ENCODE measurements at regions not wholly inside any gene's neighbourhood (a gene's known extent, or its start where the extent isn't known, plus 50 kb on each side); places are given as distances from the start of the nearest gene placed in this dataset.

DNA sequence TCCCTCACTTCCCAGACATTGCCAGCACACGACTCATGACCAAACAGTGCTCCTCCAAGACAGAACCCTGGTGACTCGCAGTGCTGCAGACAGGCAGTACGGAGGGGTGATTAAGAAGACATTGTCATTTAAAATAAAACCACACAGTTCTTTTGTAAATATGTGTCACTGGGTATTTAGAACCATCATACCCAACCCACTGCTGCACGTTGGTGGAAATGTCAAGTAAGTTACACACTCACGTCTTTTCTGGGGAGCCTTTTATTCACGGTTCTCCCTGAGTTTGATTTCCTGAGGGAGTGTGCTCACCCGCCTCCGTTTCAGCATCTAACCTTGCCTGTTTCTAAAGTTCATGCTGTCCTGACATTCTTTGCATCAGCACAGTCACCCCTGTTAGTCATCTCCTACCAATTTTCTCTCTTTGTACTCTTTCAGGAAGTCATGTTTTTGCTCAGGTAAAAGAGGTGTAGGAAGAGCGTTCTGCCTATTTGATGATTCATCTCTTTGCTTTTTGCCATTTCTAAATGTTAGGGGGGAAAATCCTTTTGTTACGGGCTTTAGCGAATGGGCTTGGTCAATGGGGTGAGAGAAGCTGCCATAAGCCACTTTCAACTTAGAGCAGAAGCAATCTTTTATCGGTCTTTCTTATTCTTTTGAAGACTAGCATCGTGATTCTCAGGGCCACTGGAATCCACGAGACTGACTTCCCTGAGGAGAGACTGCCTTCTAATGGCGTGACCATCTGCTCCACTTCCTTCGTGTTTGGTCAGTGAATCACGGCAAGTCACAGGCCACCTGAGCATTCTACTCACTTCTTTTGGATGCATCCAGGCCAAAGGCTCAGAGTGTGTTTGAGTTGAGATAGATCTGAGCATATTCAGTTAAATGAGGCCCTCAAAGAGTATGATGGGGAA, 512.8 kb upstream of the JARID2 start:
- ATAC-seq (peak; percentile 52), DNase-seq (no peak)
- H3K27ac Mint-ChIP-seq: peak overlapping the region; percentile 68
- peak overlapping the region; percentile 61 for H3K4me3 Mint-ChIP-seq
- H3K27me3 Mint-ChIP-seq: no peaks in the 10 kb centered on the region
- peaks cover 44% of the 10 kb centered on the region for H3K4me1 Mint-ChIP-seq
- no peaks in the 10 kb centered on the region for H3K9me3 ChIP-seq (ENCODE audit: control insufficient read depth, low read length, poor library complexity, severe bottlenecking)
- H3K36me3 Mint-ChIP-seq (ENCODE audit: low read depth): no peaks in the 10 kb centered on the region

DNA sequence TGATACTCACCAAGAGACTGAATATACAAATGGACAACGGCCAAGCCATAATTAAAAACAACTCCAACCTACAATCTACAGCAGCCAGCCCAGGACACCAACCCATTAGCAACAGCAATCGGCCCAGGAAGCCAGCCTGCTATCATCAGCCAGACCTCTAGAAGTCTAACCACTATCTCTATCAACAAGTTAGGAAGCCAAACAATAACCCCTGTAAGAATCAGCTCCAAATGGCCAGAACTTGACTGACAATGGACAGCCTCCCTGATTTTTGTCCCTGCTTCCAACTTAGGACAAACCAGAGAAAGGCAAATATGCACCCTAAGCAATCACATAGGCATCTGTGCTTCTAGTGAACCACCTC, 511.8 kb upstream of the JARID2 start:
- H3K9me3 ChIP-seq (ENCODE audit: control insufficient read depth, low read length, poor library complexity, severe bottlenecking): no peaks in the 10 kb centered on the region
- Mint-ChIP-seq H3K4me3 (no peak overlapping the region), H3K27ac (no peak overlapping the region), H3K36me3 (ENCODE audit: low read depth) (no peaks in the 10 kb centered on the region), H3K27me3 (no peaks in the 10 kb centered on the region), H3K4me1 (peaks cover 43% of the 10 kb centered on the region)
- DNase-seq (no peak), ATAC-seq (no peak)

DNA sequence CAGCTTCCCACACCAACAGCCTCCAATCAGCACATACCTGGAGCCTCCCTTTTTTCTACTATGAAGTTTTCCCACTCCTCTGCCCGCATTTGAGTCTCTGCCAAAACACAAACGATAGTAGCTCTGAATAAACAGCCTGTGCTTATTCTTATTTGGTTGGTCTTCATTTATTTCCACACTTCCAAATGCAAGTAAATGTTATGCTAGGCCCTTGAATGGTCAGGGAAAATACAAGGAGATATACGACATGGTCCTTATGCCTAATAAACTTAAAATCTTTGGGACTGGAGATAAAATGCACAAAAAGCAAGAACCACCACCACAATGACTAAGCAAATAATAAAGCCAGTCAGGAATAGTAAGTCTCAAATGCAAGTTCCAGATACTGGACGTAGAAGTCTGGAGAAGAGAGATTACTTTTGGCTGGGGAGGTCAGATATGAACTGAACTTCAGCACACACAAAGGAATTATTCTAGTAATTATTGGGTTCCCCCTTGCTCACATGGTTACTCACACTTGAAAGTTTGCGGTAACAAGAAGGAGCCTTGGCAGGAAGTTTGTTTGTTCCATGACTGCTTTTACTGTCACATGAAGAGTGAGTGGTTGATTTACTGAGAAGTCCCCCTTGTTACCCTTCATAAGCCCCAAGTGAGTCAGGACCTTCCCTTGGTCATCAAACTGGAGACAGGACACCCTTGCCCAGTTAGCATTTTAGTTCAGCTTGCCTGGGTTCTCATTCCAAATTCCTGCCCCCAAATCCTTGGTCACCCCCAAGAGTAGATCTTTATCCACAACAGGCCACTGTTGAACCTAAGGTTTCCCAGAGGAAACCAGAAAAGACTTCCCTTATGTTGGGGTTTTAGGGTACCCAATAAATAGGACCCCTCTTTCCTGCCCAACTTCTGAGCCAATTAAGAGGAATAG, 511.2 kb upstream of the JARID2 start:
- H3K9me3 ChIP-seq (ENCODE audit: control insufficient read depth, low read length, poor library complexity, severe bottlenecking): no peaks in the 10 kb centered on the region
- Mint-ChIP-seq H3K27me3 (no peaks in the 10 kb centered on the region), H3K36me3 (ENCODE audit: low read depth) (no peaks in the 10 kb centered on the region), H3K27ac (peak overlapping the region; percentile 43), H3K4me1 (peaks cover 38% of the 10 kb centered on the region), H3K4me3 (no peak overlapping the region)
- ATAC-seq (peak; percentile 79), DNase-seq (no peak)

DNA sequence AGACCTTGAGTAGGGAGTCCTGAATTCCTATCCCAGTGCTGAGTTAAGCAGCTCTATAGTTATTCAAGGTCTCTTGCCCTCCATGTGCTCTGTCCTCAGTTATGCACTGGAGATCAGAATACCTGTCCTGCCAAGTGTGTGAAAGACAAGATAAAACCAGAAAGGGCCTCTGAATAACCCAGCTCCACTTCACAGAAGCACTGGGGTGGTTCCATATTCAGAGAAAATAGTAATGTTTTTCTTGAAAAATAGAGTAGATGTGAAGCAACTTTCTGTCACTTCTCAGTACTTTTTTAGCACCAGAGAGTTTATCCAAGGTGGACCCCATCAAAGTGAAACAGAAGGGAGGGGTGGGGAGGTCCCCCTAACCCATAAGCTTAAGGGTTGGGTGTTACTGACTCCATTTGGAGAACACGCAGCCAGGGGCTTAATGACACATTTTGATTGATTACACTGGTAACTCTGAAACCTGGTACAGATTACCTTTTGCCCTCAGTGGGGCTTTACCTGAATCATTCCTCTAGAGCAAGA, 509.8 kb upstream of the JARID2 start:
- no peak for DNase-seq
- ATAC-seq: no peak
- H3K36me3 Mint-ChIP-seq (ENCODE audit: low read depth): no peaks in the 10 kb centered on the region
- no peaks in the 10 kb centered on the region for H3K27me3 Mint-ChIP-seq
- H3K27ac Mint-ChIP-seq: peak overlapping the region; percentile 29
- H3K4me3 Mint-ChIP-seq: no peak overlapping the region
- no peaks in the 10 kb centered on the region for H3K9me3 ChIP-seq (ENCODE audit: control insufficient read depth, low read length, poor library complexity, severe bottlenecking)
- H3K4me1 Mint-ChIP-seq: peaks cover 35% of the 10 kb centered on the region

DNA sequence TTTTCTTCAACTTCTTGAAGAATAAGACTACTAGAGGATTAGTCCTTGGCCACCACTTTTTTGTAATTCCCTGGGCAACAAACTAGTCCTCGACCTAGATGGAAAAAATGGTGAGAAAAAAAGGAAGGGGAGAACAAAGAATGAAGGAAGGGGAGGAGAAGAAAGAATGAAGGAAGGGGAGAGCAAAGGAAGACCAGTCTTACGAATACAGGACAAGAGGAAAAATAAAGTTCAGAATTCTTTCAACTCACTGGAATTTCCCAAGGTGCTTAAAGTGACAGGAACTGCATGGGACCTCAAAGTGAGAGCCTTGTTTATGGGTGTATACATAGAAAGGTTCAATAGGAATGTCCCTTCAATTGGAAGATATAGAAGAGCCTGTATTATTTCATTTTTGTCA, 509.3 kb upstream of the JARID2 start:
- no peaks in the 10 kb centered on the region for H3K27me3 Mint-ChIP-seq
- no peak overlapping the region for H3K4me3 Mint-ChIP-seq
- H3K27ac Mint-ChIP-seq: peak overlapping the region; percentile 29
- ATAC-seq (no peak), DNase-seq (no peak)
- H3K36me3 Mint-ChIP-seq (ENCODE audit: low read depth): no peaks in the 10 kb centered on the region
- H3K9me3 ChIP-seq (ENCODE audit: control insufficient read depth, low read length, poor library complexity, severe bottlenecking): no peaks in the 10 kb centered on the region
- H3K4me1 Mint-ChIP-seq: peaks cover 32% of the 10 kb centered on the region

DNA sequence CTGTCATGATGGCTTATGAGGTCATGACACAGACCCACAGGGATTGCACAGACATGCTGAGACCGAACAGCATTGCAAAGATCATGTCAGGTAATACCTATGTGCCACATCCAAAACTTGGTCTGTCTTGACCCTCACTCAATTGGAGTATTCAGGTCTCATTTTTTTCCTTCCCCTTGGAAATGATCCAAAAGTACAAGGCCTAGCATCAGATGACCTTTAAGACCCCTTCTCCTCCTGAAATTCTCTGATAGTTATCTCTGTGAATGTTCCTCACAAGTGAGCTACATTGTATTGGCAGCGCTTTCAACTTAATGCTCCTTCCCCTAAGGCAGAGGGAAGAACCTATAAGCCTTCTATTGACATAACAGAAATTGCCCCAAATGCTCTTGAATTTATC, 507.4 kb upstream of the JARID2 start:
- no peaks in the 10 kb centered on the region for H3K9me3 ChIP-seq (ENCODE audit: control insufficient read depth, low read length, poor library complexity, severe bottlenecking)
- Mint-ChIP-seq H3K27me3 (no peaks in the 10 kb centered on the region), H3K4me3 (no peak overlapping the region), H3K27ac (no peak overlapping the region), H3K4me1 (peaks cover 12% of the 10 kb centered on the region), H3K36me3 (ENCODE audit: low read depth) (no peaks in the 10 kb centered on the region)
- DNase-seq (no peak), ATAC-seq (no peak)

DNA sequence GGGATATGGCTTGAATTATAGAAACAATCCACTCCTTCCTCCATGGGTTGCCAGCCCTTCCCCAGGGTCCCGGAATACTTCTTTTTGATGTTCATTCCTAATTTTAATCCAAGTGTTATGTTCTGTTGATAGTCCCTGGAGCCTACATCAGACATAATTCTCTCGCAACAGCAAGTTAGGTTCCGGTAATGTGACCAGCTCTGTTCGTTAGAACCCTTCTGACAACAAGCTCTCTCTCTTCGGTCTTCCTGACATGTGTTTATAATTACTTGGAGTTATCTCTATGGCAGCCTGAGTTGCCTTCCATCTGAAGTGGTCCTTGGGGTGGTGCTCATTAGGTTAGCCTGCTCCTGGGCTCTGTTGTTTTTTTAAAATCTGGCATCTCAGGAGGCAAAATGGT, 506.9 kb upstream of the JARID2 start:
- DNase-seq (no peak), ATAC-seq (no peak)
- Mint-ChIP-seq H3K36me3 (ENCODE audit: low read depth) (no peaks in the 10 kb centered on the region), H3K4me1 (peaks cover 13% of the 10 kb centered on the region), H3K4me3 (no peak overlapping the region), H3K27me3 (no peaks in the 10 kb centered on the region), H3K27ac (no peak overlapping the region)
- H3K9me3 ChIP-seq (ENCODE audit: control insufficient read depth, low read length, poor library complexity, severe bottlenecking): no peaks in the 10 kb centered on the region

DNA sequence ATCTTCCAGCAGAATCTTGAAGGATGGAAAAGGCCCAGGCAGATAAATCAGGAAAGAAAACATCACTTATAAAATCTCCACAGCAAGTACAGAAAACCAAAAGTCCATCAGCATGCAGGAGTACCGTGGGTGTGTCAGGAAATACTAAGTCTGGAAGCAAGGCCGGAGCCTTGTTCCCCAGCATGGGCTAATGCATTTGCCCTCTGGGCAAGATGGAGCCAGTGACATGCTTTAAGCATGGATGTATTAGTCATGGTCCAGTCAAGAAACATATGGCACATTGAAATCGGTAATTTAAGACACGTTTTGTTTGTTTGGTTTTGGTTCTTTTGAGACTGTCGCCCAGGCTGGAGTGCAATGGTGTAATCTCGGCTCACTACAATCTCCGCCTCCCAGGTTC, 506.0 kb upstream of the JARID2 start:
- Mint-ChIP-seq H3K27ac (peak overlapping the region; percentile 70), H3K27me3 (no peaks in the 10 kb centered on the region), H3K4me1 (peaks cover 9% of the 10 kb centered on the region), H3K36me3 (ENCODE audit: low read depth) (no peaks in the 10 kb centered on the region), H3K4me3 (no peak overlapping the region)
- DNase-seq: no peak
- no peak for ATAC-seq
- no peaks in the 10 kb centered on the region for H3K9me3 ChIP-seq (ENCODE audit: control insufficient read depth, low read length, poor library complexity, severe bottlenecking)

DNA sequence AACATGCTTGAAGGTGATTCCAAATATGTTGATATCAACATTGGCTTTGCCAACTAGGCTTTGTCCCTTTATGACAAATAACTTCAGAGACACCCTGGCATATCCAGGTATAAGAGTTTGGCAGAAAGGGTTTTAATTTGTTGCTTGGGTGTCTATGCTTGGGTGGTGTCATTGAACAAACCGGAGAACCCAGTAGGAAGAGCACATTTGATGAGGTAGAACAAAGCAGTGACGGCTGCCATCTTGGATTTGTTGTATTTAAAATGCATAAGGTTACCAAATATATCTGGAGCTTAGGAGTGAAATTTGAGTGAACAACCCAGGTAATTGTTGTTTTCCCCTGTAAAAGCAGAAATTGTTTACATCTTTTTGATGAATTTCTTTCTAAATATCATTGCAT, 503.7 kb upstream of the JARID2 start:
- peaks cover 6% of the 10 kb centered on the region for H3K27me3 Mint-ChIP-seq
- H3K36me3 Mint-ChIP-seq (ENCODE audit: low read depth): peaks cover 5% of the 10 kb centered on the region
- H3K9me3 ChIP-seq (ENCODE audit: control insufficient read depth, low read length, poor library complexity, severe bottlenecking): no peaks in the 10 kb centered on the region
- H3K27ac Mint-ChIP-seq: no peak overlapping the region
- no peak for ATAC-seq
- no peak overlapping the region for H3K4me3 Mint-ChIP-seq
- no peak for DNase-seq
- H3K4me1 Mint-ChIP-seq: peaks cover 9% of the 10 kb centered on the region

DNA sequence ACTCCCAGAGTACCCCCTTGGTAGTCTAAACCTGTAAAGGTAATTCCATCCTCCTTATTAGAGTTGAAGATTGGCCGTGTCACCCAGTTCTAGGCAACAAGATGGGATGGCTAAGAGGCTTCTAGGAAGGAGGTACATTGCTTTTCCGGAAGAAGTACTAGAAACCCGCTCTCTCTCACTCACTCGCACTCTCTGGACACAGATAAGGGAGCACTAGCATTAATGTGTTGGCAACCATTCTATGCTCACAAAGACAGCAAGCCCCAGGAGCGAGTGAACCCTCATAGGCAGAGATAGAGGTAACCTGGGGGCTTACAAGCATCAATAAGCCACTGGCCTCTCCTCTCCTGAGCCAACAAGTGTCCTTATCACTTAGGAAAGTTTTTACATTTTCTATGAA, 503.2 kb upstream of the JARID2 start:
- Mint-ChIP-seq H3K36me3 (ENCODE audit: low read depth) (peaks cover 5% of the 10 kb centered on the region), H3K4me1 (peaks cover 9% of the 10 kb centered on the region), H3K4me3 (no peak overlapping the region), H3K27me3 (peaks cover 6% of the 10 kb centered on the region), H3K27ac (no peak overlapping the region)
- DNase-seq (no peak), ATAC-seq (no peak)
- no peaks in the 10 kb centered on the region for H3K9me3 ChIP-seq (ENCODE audit: control insufficient read depth, low read length, poor library complexity, severe bottlenecking)

DNA sequence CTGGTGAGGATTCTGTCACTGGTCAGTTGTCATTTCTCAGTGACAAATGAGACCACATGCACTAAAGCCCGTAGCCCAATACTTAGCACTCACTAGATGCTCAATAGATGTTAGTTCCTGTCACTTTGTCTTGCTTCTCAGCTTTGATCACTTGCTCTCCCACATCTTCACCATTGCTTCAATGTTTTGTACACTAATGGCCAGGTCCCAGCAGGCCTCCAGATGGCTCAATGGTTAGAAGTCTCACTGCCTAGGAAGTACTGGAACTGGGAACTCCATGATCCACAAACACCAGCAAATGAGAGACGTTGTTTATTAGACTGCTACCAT, 502.8 kb upstream of the JARID2 start:
- ATAC-seq: no peak

DNA sequence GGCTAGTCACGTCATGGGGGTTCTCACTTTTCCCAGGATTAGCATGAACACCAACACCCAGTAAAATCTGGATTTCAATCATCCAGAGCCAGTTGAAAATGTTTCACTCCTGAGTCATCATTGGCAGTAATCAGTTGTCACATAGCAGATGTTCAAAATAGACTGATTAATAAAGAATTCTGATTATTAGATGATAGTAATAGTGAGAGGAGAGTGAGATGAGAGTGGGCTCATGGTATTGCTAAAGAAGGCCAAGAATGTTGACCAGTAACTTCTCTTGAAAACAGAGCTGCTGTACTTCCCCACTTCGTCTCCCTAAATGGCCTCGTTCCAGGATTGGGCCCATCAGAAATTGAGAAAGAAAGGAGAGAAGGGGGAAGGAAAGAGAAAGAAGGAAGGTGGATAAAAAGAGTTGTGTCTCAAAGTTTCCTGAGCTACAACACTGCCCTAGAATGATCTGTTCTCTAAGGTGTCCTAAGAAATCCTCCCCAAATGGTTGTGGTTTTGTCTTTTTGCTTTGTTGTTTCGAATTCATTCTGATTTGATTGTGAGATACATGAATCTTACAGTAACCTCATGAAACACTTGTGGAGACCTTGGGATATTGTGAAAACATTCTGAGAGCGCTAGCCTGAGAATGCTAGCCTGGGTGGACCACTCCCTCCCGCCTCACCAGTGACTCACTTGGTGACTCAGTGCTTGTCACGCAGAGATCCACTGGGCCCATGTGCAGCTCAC, 502.2 kb upstream of the JARID2 start:
- Mint-ChIP-seq H3K27me3 (peaks cover 6% of the 10 kb centered on the region), H3K27ac (peak overlapping the region; percentile 78), H3K4me3 (no peak overlapping the region), H3K36me3 (ENCODE audit: low read depth) (peaks cover 5% of the 10 kb centered on the region), H3K4me1 (peaks cover 9% of the 10 kb centered on the region)
- peak; percentile 92 for ATAC-seq
- H3K9me3 ChIP-seq (ENCODE audit: control insufficient read depth, low read length, poor library complexity, severe bottlenecking): no peaks in the 10 kb centered on the region
- peak in 1 of 3 donors; percentile 13 for DNase-seq

More for the DNA sequence above, 502.8 kb upstream of the JARID2 start:
- Mint-ChIP-seq H3K27ac (peak overlapping the region; percentile 78), H3K36me3 (ENCODE audit: low read depth) (peaks cover 5% of the 10 kb centered on the region), H3K4me1 (peaks cover 9% of the 10 kb centered on the region), H3K27me3 (peaks cover 6% of the 10 kb centered on the region), H3K4me3 (no peak overlapping the region)
- no peak for DNase-seq
- H3K9me3 ChIP-seq (ENCODE audit: control insufficient read depth, low read length, poor library complexity, severe bottlenecking): no peaks in the 10 kb centered on the region

DNA sequence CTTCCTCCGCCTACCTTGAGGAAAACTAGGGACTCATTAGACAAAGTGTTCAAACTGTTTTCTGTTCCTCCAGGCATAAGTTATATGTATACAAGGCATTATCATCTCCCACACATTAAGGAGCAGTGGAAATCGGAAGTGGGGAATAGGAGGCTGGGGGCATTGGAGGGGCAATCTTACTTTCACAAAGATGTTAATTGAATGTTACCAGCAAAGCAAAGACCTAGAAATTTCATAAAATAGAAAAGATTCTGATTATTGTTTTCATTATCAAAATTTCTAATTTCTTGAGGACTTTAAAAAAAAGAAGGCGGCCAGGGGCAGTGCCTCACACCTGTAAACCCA, 501.7 kb upstream of the JARID2 start:
- Mint-ChIP-seq H3K36me3 (ENCODE audit: low read depth) (peaks cover 5% of the 10 kb centered on the region), H3K27me3 (peaks cover 6% of the 10 kb centered on the region), H3K27ac (peak overlapping the region; percentile 78), H3K4me1 (peaks cover 7% of the 10 kb centered on the region), H3K4me3 (no peak overlapping the region)
- DNase-seq (no peak), ATAC-seq (no peak)
- no peaks in the 10 kb centered on the region for H3K9me3 ChIP-seq (ENCODE audit: control insufficient read depth, low read length, poor library complexity, severe bottlenecking)
